H9 (cell line): ENCODE measurements at regions not wholly inside any gene's neighbourhood (a gene's known extent, or its start where the extent isn't known, plus 50 kb on each side); places are given as distances from the start of the nearest gene placed in this dataset.

Source experiments
- DNase-seq: peaks from one replicate; pipeline ENCODE4 v3.0.0-alpha.2; 2017
- H2AFZ ChIP-seq: one replicate; pipeline ENCODE4 v1.6.1; 2013; ENCODE audit warnings: mild to moderate bottlenecking, low read length, control low read depth, moderate library complexity
- H2AK5ac ChIP-seq: 2 replicates; pipeline ENCODE4 v1.6.1; 2013; ENCODE audit warnings: low read length, control low read depth, mixed read lengths; ENCODE audit not compliant: insufficient read length
- H2BK120ac ChIP-seq: one replicate; pipeline ENCODE4 v1.6.1; 2013; ENCODE audit warnings: low read depth, mild to moderate bottlenecking, low read length, control low read depth, inconsistent platforms; ENCODE audit not compliant: poor library complexity, severe bottlenecking
- H2BK12ac ChIP-seq: 2 replicates; pipeline ENCODE4 v1.6.1; 2013; ENCODE audit warnings: low read length, control low read depth, mixed read lengths, low read depth; ENCODE audit not compliant: insufficient read length
- H2BK15ac ChIP-seq: 2 replicates; pipeline ENCODE4 v1.6.1; 2013; ENCODE audit warnings: low read depth, low read length, control low read depth
- H2BK20ac ChIP-seq: one replicate; pipeline ENCODE4 v1.6.1; 2013; ENCODE audit warnings: low read depth, mild to moderate bottlenecking, low read length, control low read depth, inconsistent platforms; ENCODE audit not compliant: poor library complexity, severe bottlenecking
- H2BK5ac ChIP-seq: 2 replicates; pipeline ENCODE4 v1.6.1; 2013; ENCODE audit warnings: low read length, control low read depth, mixed read lengths; ENCODE audit not compliant: insufficient read length
- H3K14ac ChIP-seq: 2 replicates; pipeline ENCODE4 v1.6.1; 2013; ENCODE audit warnings: low read length, control low read depth; ENCODE audit not compliant: insufficient read depth
- H3K18ac ChIP-seq: 2 replicates; pipeline ENCODE4 v1.6.1; 2013; ENCODE audit warnings: low read depth, mild to moderate bottlenecking, mixed read lengths, low read length, control low read depth; ENCODE audit not compliant: insufficient read length
- H3K23ac ChIP-seq: 2 replicates; pipeline ENCODE4 v1.6.1; 2013; ENCODE audit warnings: low read length, control low read depth, mixed read lengths, low read depth; ENCODE audit not compliant: insufficient read length
- H3K23me2 ChIP-seq: 2 replicates; pipeline ENCODE4 v1.6.1; 2013; ENCODE audit warnings: low read depth, mild to moderate bottlenecking, mixed read lengths, low read length, control low read depth; ENCODE audit not compliant: insufficient read length, poor library complexity, severe bottlenecking
- H3K27ac ChIP-seq: 2 replicates; pipeline ENCODE4 v1.5.1; 2013; ENCODE audit warnings: low read length, control low read depth, mixed read lengths, low read depth; ENCODE audit not compliant: insufficient read length
- H3K27me3 ChIP-seq: 2 replicates; pipeline ENCODE4 v1.6.1; 2013; ENCODE audit warnings: low read length, control low read depth, inconsistent platforms; ENCODE audit not compliant: insufficient read depth
- H3K4ac ChIP-seq: 2 replicates; pipeline ENCODE4 v1.6.1; 2013; ENCODE audit warnings: low read depth, mild to moderate bottlenecking, control low read depth, inconsistent platforms, low read length, moderate library complexity
- H3K4me1 ChIP-seq: 2 replicates; pipeline ENCODE4 v1.6.1; 2013; ENCODE audit warnings: low read length, control low read depth, inconsistent platforms; ENCODE audit not compliant: insufficient read depth
- H3K4me2 ChIP-seq: 2 replicates; pipeline ENCODE4 v1.6.1; 2013; ENCODE audit warnings: low read length, control low read depth, mixed read lengths; ENCODE audit not compliant: insufficient read length, insufficient read depth
- H3K56ac ChIP-seq: 2 replicates; pipeline ENCODE4 v1.6.1; 2013; ENCODE audit warnings: low read depth, mild to moderate bottlenecking, mixed read lengths, low read length, control low read depth; ENCODE audit not compliant: insufficient read length
- H3K79me1 ChIP-seq: 2 replicates; pipeline ENCODE4 v1.6.1; 2013; ENCODE audit warnings: low read depth, mild to moderate bottlenecking, moderate library complexity, low read length, control low read depth, inconsistent platforms; ENCODE audit not compliant: insufficient read depth, poor library complexity, severe bottlenecking
- H3K79me2 ChIP-seq: 2 replicates; pipeline ENCODE4 v1.6.1; 2013; ENCODE audit warnings: low read length, control low read depth, inconsistent platforms; ENCODE audit not compliant: insufficient read depth
- H3K9ac ChIP-seq: 2 replicates; pipeline ENCODE4 v1.6.1; 2013; ENCODE audit warnings: low read length, control low read depth, mixed read lengths; ENCODE audit not compliant: insufficient read length; ENCODE audit errors: extremely low read depth
- H3K9me3 ChIP-seq: one replicate; pipeline ENCODE4 v1.6.1; 2013; ENCODE audit warnings: low read depth, low read length, inconsistent platforms; ENCODE audit not compliant: control insufficient read depth
- H3T11ph ChIP-seq: one replicate; pipeline ENCODE4 v1.6.1; 2013; ENCODE audit warnings: mild to moderate bottlenecking, low read length, control low read depth, inconsistent platforms
- H4K20me1 ChIP-seq: one replicate; pipeline ENCODE4 v1.6.1; 2013; ENCODE audit not compliant: control insufficient read depth, insufficient read length, insufficient read depth
- H4K5ac ChIP-seq: 2 replicates; pipeline ENCODE4 v1.6.1; 2013; ENCODE audit warnings: low read depth, mild to moderate bottlenecking, mixed read lengths, low read length, control low read depth; ENCODE audit not compliant: insufficient read length
- H4K8ac ChIP-seq: replicated peaks from 2 replicates; pipeline ENCODE4 v1.6.1; 2013; ENCODE audit warnings: low read length, control low read depth, mixed read lengths, low read depth; ENCODE audit not compliant: insufficient read length
- H4K91ac ChIP-seq: 2 replicates; pipeline ENCODE4 v1.6.1; 2013; ENCODE audit warnings: low read depth, mild to moderate bottlenecking, moderate library complexity, mixed read lengths, low read length, control low read depth; ENCODE audit not compliant: insufficient read length
- H3K27ac Mint-ChIP-seq, 3 experiments: 2 replicates in 2 of 3; 3 replicates in 1 of 3; pipeline ENCODE4 v1.8.0; 2020 to 2021; ENCODE audit warnings: mixed read lengths in 3 of 3, mild to moderate bottlenecking in 1 of 3, moderate library complexity in 1 of 3
- H3K27me3 Mint-ChIP-seq: 2 replicates; pipeline ENCODE4 v1.8.0; 2021; ENCODE audit warnings: low read depth, mild to moderate bottlenecking, moderate library complexity, mixed read lengths
- H3K36me3 Mint-ChIP-seq, 3 experiments: 2 replicates in 2 of 3; 3 replicates in 1 of 3; pipeline ENCODE4 v1.8.0; 2020 to 2021; ENCODE audit warnings: low read depth in 3 of 3, mixed read lengths in 3 of 3; ENCODE audit not compliant: insufficient read depth in 1 of 3
- H3K4me1 Mint-ChIP-seq, 2 experiments: 2 replicates each; pipeline ENCODE4 v1.8.0; 2020; ENCODE audit warnings: mixed read lengths in 2 of 2
- H3K4me3 Mint-ChIP-seq, 2 experiments: 2 replicates in 1 of 2; 3 replicates in 1 of 2; pipeline ENCODE4 v1.8.0; 2020 to 2021; ENCODE audit warnings: mild to moderate bottlenecking in 2 of 2, mixed read lengths in 2 of 2, moderate library complexity in 1 of 2
- H3K9me3 Mint-ChIP-seq, 2 experiments: 2 replicates in 1 of 2; 3 replicates in 1 of 2; pipeline ENCODE4 v1.8.0; 2020; ENCODE audit warnings: mild to moderate bottlenecking in 2 of 2, mixed read lengths in 2 of 2, moderate library complexity in 1 of 2
- CTCF ChIP-seq: fragments of 200-600 bp; sonication (generic); conservative IDR thresholded peaks from 3 replicates; pipeline ENCODE4 v1.8.0; 2021; ENCODE audit warnings: antibody characterized with exemption, mild to moderate bottlenecking
- WGBS: extraction: QIAGEN DNeasy Blood & Tissue Kit; methylation state at CpG from one replicate; pipeline ENCODE4 v1.1.7; 2013; ENCODE audit warnings: missing lambda C conversion rate, low lambda C conversion rate, mixed read lengths; ENCODE audit not compliant: insufficient read length; ENCODE audit errors: extremely low coverage; 5-methylcytosine and 5-hydroxymethylcytosine counted together

- no peak overlapping the region for H3K56ac ChIP-seq
- Mint-ChIP-seq H3K4me1 (no peaks in the 10 kb centered on the region; a peak in 1 of 4 replicates), H3K36me3 (no peaks in the 10 kb centered on the region), H3K9me3 (no peaks in the 10 kb centered on the region), H3K27me3 (no peaks in the 10 kb centered on the region), H3K27ac (no peak overlapping the region), H3K4me3 (no peak overlapping the region)
- H3K27ac ChIP-seq: no peak overlapping the region
- H2AK5ac ChIP-seq: no peak overlapping the region
- no peaks in the 10 kb centered on the region for H3K4me1 ChIP-seq
- DNase-seq: no peak
- no peak overlapping the region for H2AFZ ChIP-seq
- H2BK20ac ChIP-seq: no peak overlapping the region
- no peaks in the 10 kb centered on the region for H3K79me2 ChIP-seq
- no peak overlapping the region for H3K23ac ChIP-seq
- H3K79me1 ChIP-seq: no peaks in the 10 kb centered on the region
- TF ChIP-seq CTCF: no peak
- no peak overlapping the region for H2BK15ac ChIP-seq
- H3K27me3 ChIP-seq: no peaks in the 10 kb centered on the region
- no peak overlapping the region for H2BK12ac ChIP-seq
- no peak overlapping the region for H3K14ac ChIP-seq
- no peaks in the 10 kb centered on the region for H4K20me1 ChIP-seq
- H4K5ac ChIP-seq: no peak overlapping the region
- no peak overlapping the region for H4K8ac ChIP-seq
- H3K4ac ChIP-seq: no peak overlapping the region
- H4K91ac ChIP-seq: no peak overlapping the region
- H2BK5ac ChIP-seq: no peak overlapping the region
- no peak overlapping the region for H3K4me2 ChIP-seq
- no peak overlapping the region for H3T11ph ChIP-seq
- H3K23me2 ChIP-seq: no peaks in the 10 kb centered on the region
- H3K9me3 ChIP-seq: no peaks in the 10 kb centered on the region
- no peak overlapping the region for H3K9ac ChIP-seq
- no peak overlapping the region for H2BK120ac ChIP-seq
- WGBS: no CpG with 5 or more reads among the region's 4 CpGs
- H3K18ac ChIP-seq: no peak overlapping the region
Measured at GRCh38 chr1:215002471-215002870, 80.1 kb upstream of the KCNK2 start.
